ENCODE measurements at regions not wholly inside any gene's neighbourhood (a gene's known extent, or its start where the extent isn't known, plus 50 kb on each side); places are given as distances from the start of the nearest gene placed in this dataset.

GRCh38 chr12:91331371-91331770 is 148.8 kb upstream of the DCN start:
- TF ChIP-seq POLR2A (IDR thresholded peaks at IDR 0.05) (no peak), CTCF (IDR thresholded peaks at IDR 0.05 in 8 of 11, conservative IDR thresholded peaks at IDR 0.05 in 3 of 11) (no peak)
